Smooth muscle cell (in vitro differentiated cells): ENCODE measurements at regions not wholly inside any gene's neighbourhood (a gene's known extent, or its start where the extent isn't known, plus 50 kb on each side); places are given as distances from the start of the nearest gene placed in this dataset.

Source experiments
- DNase-seq: peaks from one replicate; lab custom pipeline; 2025; ENCODE audit not compliant: unreplicated experiment; lab: John Stamatoyannopoulos, UW
- H2AFZ ChIP-seq: fragments of 200-600 bp; sonication (generic); 2 replicates; pipeline ENCODE4 v1.6.0; 2016; ENCODE audit warnings: antibody characterized with exemption, low read depth, mild to moderate bottlenecking
- H3F3A ChIP-seq: fragments of 200-600 bp; sonication (generic); 2 replicates; pipeline ENCODE4 v1.6.0; 2017; ENCODE audit warnings: antibody characterized with exemption, low read depth
- H3K27ac ChIP-seq: fragments of 200-600 bp; sonication (generic); 2 replicates; pipeline ENCODE4 v1.5.1; 2016; ENCODE audit warnings: low read depth, mild to moderate bottlenecking
- H3K27me3 ChIP-seq: fragments of 200-600 bp; sonication (generic); 2 replicates; pipeline ENCODE4 v1.6.1; 2016; ENCODE audit warnings: low read depth, mild to moderate bottlenecking
- H3K36me3 ChIP-seq: fragments of 200-600 bp; sonication (generic); 2 replicates; pipeline ENCODE4 v1.5.1; 2016; ENCODE audit warnings: low read depth
- H3K4me1 ChIP-seq: fragments of 200-600 bp; sonication (generic); 2 replicates; pipeline ENCODE4 v1.5.1; 2016; ENCODE audit warnings: low read depth
- H3K4me2 ChIP-seq: fragments of 200-600 bp; sonication (generic); 2 replicates; pipeline ENCODE4 v1.6.0; 2016; ENCODE audit warnings: mild to moderate bottlenecking
- H3K4me3 ChIP-seq: fragments of 200-600 bp; sonication (generic); 2 replicates; pipeline ENCODE4 v1.5.1; 2016; ENCODE audit warnings: mild to moderate bottlenecking
- H3K79me2 ChIP-seq: fragments of 200-600 bp; sonication (generic); 2 replicates; pipeline ENCODE4 v1.6.0; 2016; ENCODE audit warnings: low read depth, mild to moderate bottlenecking
- H3K9ac ChIP-seq: fragments of 200-600 bp; sonication (generic); 2 replicates; pipeline ENCODE4 v1.6.0; 2016; ENCODE audit warnings: low read depth
- H3K9me3 ChIP-seq: fragments of 200-600 bp; sonication (generic); replicated peaks from 2 replicates; pipeline ENCODE4 v1.5.1; 2016; ENCODE audit warnings: low read depth
- H4K20me1 ChIP-seq: fragments of 200-600 bp; sonication (generic); 2 replicates; pipeline ENCODE4 v1.6.0; 2016; ENCODE audit warnings: low read depth
- CTCF ChIP-seq: fragments of 200-600 bp; sonication (generic); IDR thresholded peaks from 2 replicates; pipeline ENCODE4 v1.5.1; 2017; ENCODE audit warnings: borderline replicate concordance, mild to moderate bottlenecking, antibody characterized with exemption; ENCODE audit not compliant: insufficient read depth, poor library complexity, severe bottlenecking
- WGBS: methylation state at CpG from one replicate; pipeline ENCODE4 v1.1.7; 2016; ENCODE audit warnings: low lambda C conversion rate; 5-methylcytosine and 5-hydroxymethylcytosine counted together

GRCh38 chr10:120394446-120394845 is 62.6 kb upstream of the PLPP4 start:
- Histone ChIP-seq H2AFZ (no peak overlapping the region), H3F3A (no peaks in the 10 kb centered on the region), H3K27me3 (no peaks in the 10 kb centered on the region), H3K9me3 (no peaks in the 10 kb centered on the region), H3K36me3 (peaks cover 5% of the 10 kb centered on the region), H3K79me2 (no peaks in the 10 kb centered on the region), H3K4me3 (no peak overlapping the region), H3K9ac (no peak overlapping the region), H3K4me1 (no peaks in the 10 kb centered on the region), H4K20me1 (no peaks in the 10 kb centered on the region), H3K4me2 (no peak overlapping the region), H3K27ac (no peak overlapping the region)
- no peak for TF ChIP-seq CTCF
- no peak for DNase-seq
- WGBS: 86% methylated on average over 1 of the region's 1 CpG

- Histone ChIP-seq H3F3A (no peaks in the 10 kb centered on the region), H2AFZ (no peak overlapping the region), H3K36me3 (peaks cover 5% of the 10 kb centered on the region), H3K79me2 (no peaks in the 10 kb centered on the region), H4K20me1 (no peaks in the 10 kb centered on the region), H3K9me3 (no peaks in the 10 kb centered on the region), H3K4me3 (no peak overlapping the region), H3K4me1 (no peaks in the 10 kb centered on the region), H3K27ac (no peak overlapping the region), H3K27me3 (no peaks in the 10 kb centered on the region), H3K4me2 (no peak overlapping the region), H3K9ac (no peak overlapping the region)
- 83% methylated on average over 6 of the region's 6 CpGs for WGBS
- no peak for TF ChIP-seq CTCF
- no peak for DNase-seq
Observed at GRCh38 chr10:120396228-120396627, 60.8 kb upstream of the PLPP4 start.

- Histone ChIP-seq H3K9ac (no peak overlapping the region), H3F3A (no peaks in the 10 kb centered on the region), H3K9me3 (no peaks in the 10 kb centered on the region), H3K36me3 (peaks cover 5% of the 10 kb centered on the region), H3K27ac (no peak overlapping the region), H3K27me3 (no peaks in the 10 kb centered on the region), H4K20me1 (no peaks in the 10 kb centered on the region), H2AFZ (no peak overlapping the region), H3K4me2 (no peak overlapping the region), H3K4me1 (no peaks in the 10 kb centered on the region), H3K79me2 (no peaks in the 10 kb centered on the region), H3K4me3 (no peak overlapping the region)
- DNase-seq: no peak
- TF ChIP-seq CTCF: no peak
- 65% methylated on average over 4 of the region's 4 CpGs for WGBS
Observed at GRCh38 chr10:120398180-120398579, 58.8 kb upstream of the PLPP4 start.

GRCh38 chr10:120400601-120401000 is 56.4 kb upstream of the PLPP4 start:
- no peak overlapping the region for H3K9ac ChIP-seq
- no peaks in the 10 kb centered on the region for H3K4me1 ChIP-seq
- H3K79me2 ChIP-seq: no peaks in the 10 kb centered on the region
- no peak for DNase-seq
- H3K4me2 ChIP-seq: no peak overlapping the region
- H2AFZ ChIP-seq: no peak overlapping the region
- H3K4me3 ChIP-seq: no peak overlapping the region
- H3F3A ChIP-seq: no peaks in the 10 kb centered on the region
- H3K9me3 ChIP-seq: no peaks in the 10 kb centered on the region
- H3K27me3 ChIP-seq: no peaks in the 10 kb centered on the region
- H3K36me3 ChIP-seq: peaks cover 5% of the 10 kb centered on the region
- no peak for TF ChIP-seq CTCF
- H4K20me1 ChIP-seq: no peaks in the 10 kb centered on the region
- 56% methylated on average over 1 of the region's 1 CpG for WGBS
- H3K27ac ChIP-seq: no peak overlapping the region
